ENCODE measurements at regions not wholly inside any gene's neighbourhood (a gene's known extent, or its start where the extent isn't known, plus 50 kb on each side); places are given as distances from the start of the nearest gene placed in this dataset.
"Not testable (repeated sequence)": the region's sequence is repeated elsewhere in the genome, so short reads cannot be mapped to it uniquely, and the experiment has no call there.

DNA sequence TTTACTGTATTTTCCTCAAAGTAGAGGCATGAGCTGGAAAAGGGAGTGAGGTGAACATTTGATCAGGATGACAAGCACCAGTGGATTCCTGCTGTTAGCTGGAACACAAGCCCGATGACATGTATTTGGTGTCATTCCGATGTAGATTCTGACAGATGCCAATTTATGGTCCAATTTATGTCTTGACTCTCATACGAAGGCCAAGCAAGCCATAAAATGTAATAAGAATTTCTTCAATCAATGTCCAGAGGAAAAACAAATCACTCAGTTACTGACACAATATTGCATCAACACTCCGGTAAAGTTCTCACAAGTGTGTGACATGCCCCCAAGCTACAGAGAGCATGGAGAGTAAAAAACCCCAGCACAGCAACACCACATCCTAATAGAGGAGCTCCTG lies 138.3 kb upstream of the ZNF521 start:
- DNase-seq (ENCODE audit: low spot score), result no peak

DNA sequence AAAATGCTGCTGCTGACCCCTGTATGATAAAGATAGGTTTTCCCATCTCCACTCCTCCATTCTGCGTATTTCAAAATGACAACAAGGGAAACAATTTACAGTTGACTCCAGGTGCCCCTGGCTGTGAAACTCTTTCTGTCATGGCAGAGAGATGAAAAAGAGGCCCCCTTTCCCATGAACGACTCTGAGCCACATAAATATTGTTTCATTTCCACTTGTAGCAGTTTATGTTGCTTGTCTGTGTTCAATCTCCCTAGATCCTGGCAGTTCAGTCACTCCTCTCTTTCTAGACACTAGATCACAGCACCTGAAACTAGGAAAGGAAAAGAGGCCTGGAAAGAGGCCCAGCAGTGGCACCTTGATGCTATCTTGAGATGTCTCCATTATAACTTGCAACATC lies 121.0 kb upstream of the ZNF521 start:
- no peak for DNase-seq (ENCODE audit: low spot score)

DNA sequence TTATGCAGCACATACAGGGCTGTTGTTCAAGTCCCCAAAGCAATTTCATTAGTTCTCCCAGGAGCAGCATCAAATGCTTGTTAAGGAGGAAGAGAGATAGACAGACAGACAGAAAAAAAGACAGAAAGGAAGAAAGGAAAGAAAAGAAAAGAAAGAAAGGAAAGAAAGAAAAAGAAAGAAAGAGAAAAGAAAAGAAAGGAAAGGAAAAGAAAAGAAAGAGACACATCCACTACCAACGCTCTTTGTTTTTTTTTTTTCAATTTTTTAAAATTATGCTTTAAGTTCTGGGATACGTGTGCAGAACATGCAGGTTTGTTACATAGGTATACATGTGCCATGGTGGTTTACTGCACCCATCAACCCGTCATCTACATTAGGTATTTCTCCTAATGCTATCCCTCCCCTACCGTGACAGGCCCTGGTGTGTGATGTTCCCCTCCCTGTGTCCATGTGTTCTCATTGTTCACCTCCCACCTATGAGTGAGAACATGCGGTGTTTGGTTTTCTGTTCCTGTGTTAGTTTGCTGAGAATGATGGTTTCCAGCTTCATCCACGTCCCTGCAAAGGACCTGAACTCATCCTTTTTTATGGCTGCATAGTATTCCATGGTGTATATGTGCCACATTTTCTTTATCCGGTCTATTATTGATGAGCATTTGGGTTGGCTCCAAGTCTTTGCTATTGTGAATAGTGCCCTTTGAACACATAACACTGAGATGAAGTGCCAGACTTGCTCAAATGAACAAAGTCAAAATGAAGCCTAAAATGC lies 119.0 kb upstream of the ZNF521 start:
- DNase-seq (ENCODE audit: low spot score), result not testable (repeated sequence)

DNA sequence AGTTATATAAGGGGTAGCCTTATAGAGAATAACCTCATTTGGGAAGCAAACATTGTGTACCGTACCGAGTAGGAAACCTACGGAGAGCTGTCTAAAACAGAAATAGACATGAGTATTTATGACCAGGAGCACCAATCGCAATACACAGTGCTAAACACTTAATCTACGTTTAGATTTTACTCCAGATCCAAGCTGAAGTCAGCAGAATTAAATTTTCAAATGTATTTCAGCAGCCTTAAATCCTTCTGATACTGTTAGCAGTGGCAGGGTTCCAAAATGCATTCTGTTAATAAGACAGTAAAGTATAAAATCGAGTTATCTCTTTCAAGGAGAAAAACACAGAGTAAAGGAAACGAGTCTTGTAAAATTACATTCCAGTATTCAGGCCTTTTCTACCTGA lies 118.1 kb upstream of the ZNF521 start:
- DNase-seq (ENCODE audit: low spot score), result no peak

DNA sequence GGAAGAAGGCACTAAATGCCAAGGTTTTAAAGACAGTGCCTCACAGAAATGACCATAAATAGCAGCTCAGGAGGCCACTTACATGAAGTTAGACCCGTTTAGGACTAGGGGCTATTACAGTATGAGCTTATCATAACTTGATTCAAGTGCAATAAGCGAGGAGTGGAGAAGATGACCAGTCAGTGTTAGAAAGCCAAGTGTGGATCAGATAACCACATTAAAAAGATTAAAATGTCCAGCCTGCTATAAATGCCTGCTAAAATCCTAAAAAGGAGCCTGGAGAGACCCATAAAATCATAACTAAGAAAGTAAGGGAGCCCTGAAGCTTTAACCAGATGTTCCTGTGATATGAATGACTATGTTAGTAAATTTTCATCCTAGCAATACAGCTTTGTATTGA lies 117.5 kb upstream of the ZNF521 start:
- no peak for DNase-seq (ENCODE audit: low spot score)

DNA sequence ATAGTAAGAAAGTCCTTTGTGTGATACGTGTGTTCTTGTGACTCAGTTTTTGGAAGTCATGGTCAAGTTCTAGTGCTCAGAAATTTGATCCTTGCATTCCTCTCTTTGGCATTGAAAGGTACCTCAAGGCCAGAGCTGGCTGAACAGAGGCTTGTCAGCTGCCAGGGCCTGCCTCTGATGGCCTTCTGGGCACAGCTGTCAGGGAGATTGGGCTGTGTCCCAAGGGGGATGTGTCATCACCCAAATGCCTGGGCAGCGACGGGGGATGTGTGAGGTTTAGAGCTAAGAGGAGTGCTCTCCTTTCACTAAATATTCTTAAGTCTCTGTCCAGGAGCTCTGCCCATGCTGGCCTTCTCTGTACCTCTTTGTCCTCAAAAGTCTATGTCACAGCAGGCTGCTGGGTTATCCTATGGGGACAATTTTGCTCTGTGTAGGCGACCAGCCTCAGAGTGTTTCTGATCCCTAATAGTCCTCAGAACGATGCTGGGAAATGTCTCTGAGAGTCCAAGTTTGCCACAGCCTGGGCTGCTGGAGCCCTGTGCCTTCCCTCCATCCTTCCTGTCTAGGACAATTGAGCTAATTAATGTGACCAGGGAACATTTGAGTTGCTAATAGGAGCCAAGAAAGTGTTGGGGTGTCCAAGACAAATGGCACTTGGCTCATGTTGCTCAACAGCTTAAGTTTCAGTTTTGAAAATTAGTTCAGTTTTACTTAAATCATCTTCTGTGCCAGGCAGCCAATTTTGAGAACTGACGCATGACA lies 115.4 kb upstream of the ZNF521 start:
- no peak for DNase-seq (ENCODE audit: low spot score)

DNA sequence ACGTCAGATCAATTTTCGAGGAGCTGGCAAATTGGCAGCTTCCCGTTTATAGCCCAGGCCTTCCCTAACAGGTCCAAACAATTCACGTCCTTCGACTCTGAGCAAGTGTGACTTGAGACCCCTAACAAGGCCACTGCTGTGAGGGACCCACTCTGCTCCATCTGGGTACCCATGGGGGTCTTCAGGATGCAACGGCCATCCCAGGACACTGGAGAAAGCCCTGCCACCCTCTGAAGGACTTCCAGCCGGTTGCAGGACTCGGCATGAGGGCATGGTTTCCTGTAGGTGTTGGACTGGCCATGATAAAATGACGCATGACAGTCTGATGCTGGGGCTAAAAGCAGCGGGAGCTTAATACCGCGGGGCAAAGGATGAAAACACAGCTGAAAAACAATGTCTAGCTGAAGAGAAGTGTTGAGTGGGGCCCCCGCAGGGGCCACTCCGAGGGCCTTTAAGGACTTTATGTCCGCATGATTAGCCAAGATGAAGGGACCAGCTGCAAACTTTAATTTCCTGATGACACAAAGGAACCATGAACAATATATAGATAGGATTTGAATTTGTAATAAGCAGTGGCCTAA lies 113.3 kb upstream of the ZNF521 start:
- no peak for DNase-seq (ENCODE audit: low spot score)

DNA sequence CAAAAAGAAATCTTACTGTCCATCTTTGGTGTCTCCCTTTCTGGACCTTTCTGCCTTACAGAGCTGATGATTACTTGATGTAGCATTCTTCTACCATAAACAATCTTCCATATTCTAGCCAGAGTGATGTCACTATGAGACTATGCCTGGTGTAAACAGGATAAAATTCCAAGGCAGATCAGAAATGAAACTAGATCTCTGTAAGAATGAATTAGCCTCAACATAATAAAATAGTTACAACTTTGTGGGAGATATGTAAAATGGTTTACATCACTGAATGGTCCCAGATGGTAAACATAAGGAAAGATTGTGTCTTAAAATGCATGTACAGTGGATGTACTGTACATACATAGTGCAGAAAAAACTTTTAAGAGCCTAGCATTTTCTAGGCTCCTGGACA lies 112.3 kb upstream of the ZNF521 start:
- no peak for DNase-seq (ENCODE audit: low spot score)

DNA sequence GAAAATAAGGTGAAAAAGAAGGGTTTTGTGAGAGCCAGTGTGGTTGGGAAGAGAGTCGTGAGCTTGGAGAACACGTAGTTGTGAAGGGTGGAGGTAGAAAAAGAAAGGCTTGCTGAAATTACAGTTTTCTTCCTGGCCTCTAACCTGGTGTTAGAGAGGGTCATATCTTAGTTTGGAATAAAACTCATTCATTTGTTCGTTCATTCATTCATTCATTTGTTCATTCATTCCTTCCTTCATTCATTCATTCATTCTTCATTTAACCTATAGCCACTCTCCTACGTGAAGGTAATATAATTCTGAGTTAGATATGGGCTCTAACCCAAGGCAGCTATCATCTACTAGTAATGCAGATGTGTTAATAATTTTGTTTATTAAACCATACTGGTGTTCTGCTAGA lies 111.8 kb upstream of the ZNF521 start:
- DNase-seq (ENCODE audit: low spot score), result no peak

DNA sequence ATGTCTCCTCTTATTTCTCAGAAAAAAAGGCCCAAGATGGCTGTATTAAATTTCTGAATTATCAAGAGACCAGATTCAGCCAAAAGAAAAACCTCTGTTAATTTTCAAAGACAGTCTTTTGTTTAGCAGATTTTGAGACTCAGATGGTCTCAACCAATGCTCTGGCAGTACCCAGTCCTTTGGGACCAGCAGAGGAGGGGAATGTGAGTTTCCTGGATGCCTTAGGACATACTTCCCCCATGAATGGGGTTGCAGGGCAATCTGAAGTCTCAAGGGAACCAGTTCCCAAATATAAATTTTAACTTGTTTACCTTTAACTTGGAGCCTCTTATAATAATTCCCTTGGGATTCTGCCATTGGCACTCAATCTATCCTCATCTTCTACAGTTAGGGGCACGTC lies 107.8 kb upstream of the ZNF521 start:
- DNase-seq (ENCODE audit: low spot score), result no peak

DNA sequence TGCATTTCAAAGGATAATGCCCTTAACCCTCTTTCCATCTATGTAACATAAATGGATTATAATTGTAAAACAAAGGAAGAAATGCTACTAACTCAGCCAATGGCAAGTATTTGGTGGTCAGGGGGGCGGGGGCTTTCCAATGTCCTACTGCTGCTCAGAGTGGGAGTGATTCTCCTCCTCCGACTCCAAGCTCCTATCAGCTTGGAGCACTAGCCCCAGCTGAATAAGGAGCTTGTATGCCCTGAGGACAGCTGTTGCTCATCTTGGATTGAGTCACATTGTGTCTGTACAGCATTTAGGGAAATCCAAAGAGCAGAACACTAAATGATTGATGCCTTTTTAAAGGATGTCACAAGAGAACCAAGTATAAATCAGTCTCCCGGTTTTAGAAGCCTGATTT lies 105.6 kb upstream of the ZNF521 start:
- no peak for DNase-seq (ENCODE audit: low spot score)

DNA sequence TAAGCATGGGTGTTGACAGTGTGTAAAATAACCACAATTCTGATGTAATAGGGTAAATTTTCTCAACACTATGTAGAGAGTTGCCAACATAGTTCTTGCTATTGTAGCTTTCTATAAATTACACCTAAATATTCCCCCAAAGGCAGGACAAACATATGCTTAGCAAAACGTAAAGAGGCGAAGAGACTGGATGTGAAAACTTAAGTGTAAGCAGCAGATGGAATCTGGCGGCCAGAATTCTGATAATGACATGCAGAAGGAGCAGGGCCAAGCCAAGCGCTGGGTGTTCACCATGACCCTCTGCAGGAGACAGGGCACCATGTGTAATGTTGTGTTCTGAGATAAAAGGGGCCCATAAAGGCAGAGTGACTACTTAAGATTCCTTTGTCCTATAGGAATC lies 105.2 kb upstream of the ZNF521 start:
- no peak for DNase-seq (ENCODE audit: low spot score)

DNA sequence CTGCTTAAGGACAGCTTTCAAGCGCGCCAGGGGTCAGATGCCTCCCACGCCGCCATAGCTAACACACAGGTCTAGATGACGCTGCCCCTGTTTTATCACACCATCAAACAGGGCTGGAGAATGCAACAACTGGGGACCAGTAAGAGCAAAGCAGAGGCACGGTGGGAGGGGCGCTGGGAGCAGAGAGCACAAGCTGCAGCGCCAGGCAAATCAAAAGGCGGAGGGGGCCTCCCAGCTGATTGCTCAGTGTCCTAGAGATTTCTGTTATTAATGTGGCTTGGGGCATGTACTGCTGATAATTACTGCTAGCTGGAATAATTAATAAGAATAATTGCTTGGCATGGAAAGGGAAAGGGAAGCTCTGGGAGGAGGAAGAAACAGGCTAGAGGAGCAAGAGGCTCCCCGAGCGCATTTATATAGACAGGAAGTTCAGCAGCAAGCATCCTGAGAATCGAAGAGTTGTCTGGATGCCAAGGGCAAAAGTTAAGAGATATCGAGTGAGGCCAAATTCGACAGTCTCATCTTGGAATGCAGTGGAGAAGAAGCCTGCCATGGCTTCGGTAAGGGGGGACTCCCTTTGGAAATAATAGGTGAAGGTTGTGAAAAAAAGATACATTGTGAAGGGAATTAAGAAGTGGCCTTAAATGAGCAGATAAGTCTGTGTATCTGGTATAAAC lies 104.5 kb upstream of the ZNF521 start:
- DNase-seq (ENCODE audit: low spot score), result no peak

DNA sequence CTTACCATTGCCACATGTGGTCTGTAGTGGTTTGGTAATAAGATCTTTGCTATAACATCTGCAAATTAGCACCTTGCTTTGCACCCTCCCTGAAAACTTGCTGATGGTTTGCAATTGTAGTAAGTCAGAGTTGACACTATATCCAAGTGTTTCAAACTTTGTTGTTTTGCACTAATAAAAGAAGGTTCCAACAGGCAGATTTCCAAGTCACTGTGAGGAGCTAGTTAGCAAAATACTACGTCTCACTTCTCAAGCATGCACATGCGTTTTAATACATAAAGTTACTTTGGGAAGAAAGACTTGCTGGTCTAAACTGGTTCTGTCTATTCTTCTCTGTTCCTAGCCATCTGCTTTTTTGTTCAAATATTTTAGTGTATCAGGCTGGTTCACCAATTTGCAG lies 103.7 kb upstream of the ZNF521 start:
- no peak for DNase-seq (ENCODE audit: low spot score)

DNA sequence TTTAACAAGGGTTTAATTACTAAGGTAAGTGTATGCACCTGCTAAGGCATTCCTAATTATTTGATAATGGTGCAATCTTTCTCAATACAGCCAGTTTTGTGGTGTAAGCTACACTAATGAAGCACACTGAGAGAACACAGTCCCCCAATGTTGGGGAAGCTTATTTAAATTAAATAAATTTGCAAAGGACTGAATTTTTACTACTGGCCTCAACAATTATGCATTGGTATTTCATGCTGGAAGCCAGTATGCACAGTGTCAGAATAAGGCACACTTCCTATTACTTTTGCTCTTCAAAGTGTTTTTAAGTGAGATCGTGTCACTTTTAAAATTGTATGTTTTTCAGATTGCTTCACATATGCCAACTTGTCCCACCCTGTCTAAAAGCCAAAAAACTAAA lies 103.2 kb upstream of the ZNF521 start:
- no peak for DNase-seq (ENCODE audit: low spot score)

DNA sequence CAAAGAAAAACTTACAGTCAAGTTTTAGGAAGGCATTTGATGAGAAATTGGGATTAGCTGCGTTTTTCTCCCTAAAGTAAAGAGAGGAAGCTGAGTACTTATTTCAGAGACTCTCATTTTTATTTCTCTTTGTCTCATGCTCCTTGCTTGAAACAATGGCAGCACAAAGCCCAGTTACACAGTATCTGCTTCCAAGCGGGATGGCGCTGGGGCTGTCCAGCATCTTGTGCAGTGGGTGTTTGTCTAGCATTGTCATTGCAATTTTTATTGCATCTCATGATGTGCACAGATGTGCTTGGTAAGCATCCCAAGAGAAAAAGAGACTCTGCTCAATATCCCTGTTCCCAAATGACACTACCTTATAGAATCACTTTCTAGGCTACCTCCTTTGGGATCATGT lies 102.8 kb upstream of the ZNF521 start:
- no peak for DNase-seq (ENCODE audit: low spot score)

DNA sequence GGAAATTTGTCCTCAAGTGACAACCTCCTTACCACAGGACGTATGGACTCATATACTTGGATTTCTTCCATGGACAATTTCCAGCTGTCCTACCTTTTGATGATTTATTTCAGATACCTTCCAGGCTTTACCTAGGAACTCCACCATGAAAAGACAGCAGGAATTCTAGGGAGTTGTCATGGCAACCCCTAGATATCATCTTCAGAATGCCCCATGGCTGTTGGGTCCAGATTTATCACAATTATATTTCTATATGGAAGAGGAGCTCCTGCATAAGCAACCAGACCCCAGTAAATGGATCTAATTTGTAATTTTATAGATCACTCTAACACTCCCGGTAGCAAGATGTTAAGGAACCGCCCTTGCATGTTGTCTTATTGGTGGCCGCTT lies 102.3 kb upstream of the ZNF521 start:
- no peak for DNase-seq (ENCODE audit: low spot score)

DNA sequence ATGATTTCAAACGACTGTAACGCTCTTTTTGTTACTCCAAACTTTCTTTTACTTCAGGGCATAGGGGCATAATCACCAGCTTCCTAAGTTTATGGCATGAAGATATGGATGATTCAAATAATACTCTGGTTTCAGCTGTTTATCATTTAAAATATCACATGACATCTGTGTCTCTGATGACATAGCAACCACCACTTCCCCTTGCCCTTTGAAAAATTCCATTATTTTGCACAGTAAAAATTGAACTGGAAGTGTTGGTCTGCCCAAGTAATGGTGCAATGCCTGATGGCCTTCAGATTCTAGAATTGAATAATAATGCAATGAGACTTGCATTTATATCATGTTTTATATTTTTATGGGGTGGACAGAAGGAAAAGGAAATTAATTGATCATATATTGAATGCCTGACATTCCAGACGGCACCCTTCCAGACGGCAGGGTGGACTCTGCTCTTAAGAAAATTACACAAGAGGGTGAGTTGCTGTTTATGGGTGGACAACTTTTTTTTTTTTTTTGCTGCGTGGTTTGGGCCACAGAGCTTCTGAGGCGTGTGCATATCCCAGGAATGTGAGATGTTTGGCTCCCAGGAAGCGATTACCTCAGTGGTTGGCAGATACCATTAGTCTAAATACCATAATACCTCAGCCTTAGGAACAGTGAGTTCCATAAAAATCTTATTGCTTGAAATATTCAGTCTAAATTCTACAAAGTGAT lies 101.7 kb upstream of the ZNF521 start:
- DNase-seq (ENCODE audit: low spot score), result no peak

DNA sequence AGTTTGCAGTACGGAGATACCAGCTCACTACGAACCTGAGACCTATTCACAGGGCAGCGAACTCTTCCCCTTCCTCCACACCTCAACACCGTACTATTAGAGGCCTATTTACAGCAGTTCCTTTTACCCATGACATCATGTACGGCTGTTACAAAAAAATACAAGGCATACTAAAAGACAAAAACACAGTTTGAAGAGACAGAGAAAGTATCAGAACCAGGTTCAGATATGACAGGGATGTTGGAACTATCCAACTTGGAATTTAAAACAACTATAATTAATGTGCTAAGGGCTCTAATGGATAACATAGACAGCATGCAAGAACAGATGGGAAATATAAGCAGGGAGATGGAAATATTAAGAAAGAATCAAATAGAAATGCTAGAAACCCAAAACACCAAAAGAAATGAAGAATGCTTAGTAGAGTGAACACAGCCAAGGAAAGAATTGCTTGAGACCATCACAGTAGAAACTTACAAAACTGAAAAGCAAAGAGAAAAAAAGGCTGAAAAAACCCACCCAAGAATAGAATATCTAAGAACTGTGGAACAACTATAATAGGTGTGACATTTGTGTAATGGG lies 99.2 kb upstream of the ZNF521 start:
- no peak for DNase-seq (ENCODE audit: low spot score)

DNA sequence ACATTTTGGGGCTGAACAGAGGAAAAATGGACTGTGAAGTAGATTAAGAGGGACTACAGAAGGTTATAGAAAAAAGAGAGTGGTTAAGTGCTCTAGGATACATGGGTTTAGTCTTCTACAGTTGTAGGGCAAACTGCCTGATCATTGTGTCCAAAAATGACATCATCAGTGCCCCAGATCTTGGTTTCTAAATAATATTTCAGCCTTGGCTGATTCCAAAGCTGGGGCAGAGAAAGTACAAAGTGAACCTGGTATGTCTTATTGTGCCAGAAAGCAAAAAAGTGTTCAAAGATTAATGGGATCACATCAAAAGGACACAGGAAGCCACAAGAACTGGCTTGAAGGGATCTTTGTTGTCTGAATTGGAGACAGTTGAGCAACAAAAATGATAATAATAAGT lies 97.1 kb upstream of the ZNF521 start:
- DNase-seq (ENCODE audit: low spot score), result no peak

DNA sequence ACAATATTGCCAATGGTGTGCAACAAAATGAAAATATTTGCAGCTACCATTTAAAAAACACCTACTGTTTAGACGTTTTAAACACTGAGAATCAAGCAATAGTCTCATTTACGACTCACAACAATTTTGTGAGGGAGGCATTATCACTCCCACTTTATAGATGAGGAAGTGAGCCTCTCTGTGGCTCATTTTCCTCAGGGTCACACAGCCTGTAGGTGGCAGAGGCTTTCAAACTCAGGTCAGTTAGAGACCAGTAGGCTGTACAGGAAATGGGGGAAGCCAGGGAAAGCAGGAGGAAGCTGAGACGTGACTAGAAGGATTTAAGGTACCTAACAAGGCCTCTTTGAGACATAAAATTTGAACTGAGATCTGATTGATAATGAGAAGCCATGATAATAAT lies 95.0 kb upstream of the ZNF521 start:
- DNase-seq (ENCODE audit: low spot score), result no peak

DNA sequence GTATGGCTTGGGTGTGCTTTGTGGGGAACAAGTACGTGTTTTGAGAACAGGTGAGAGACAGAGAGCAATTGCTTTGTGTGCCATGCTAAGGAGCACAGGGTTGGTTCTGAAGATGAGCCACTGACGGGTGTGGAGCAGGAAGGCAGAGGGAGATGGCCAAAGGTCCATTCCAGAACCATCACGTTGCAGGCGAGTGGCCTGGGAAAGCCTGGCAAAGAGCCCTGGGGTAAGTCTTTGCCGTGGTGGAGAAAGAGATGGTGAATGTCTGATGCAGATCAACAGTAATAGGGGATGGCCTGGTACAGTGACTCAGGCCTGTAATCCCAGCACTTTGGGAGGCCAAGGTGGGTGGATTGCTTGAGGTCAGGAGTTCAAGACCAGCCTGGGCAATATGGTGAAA lies 93.5 kb upstream of the ZNF521 start:
- no peak for DNase-seq (ENCODE audit: low spot score)
